ENCODE measurements at regions not wholly inside any gene's neighbourhood (a gene's known extent, or its start where the extent isn't known, plus 50 kb on each side); places are given as distances from the start of the nearest gene placed in this dataset.

GRCh38 chr14:29503903-29504302, 423.7 kb downstream of the PRKD1 start:
- no peaks in the 10 kb centered on the region for H3K36me3 ChIP-seq (ENCODE audit: control insufficient read depth, insufficient read depth, low read length)
- no peak overlapping the region for H3K4me3 ChIP-seq (ENCODE audit: insufficient read depth, low read depth, low read length)
- no peak overlapping the region for H2BK120ac ChIP-seq (ENCODE audit: low read depth, low read length)
- H4K5ac ChIP-seq (ENCODE audit: low read depth, low read length), result no peak overlapping the region
- H2BK20ac ChIP-seq (ENCODE audit: low read depth, low read length), result no peak overlapping the region
- no peaks in the 10 kb centered on the region for H3K9me1 ChIP-seq (ENCODE audit: insufficient read depth, low read length)
- H3K4me1 ChIP-seq (ENCODE audit: control insufficient read depth, insufficient read depth, low read length), result no peaks in the 10 kb centered on the region
- no peak overlapping the region for H3K23ac ChIP-seq (ENCODE audit: low read depth, low read length)
- no peak overlapping the region for H3K4me2 ChIP-seq (ENCODE audit: low read depth, low read length)
- no TSS peak for BruUV-seq (replicated peaks)
- no peak overlapping the region for H2AK5ac ChIP-seq (ENCODE audit: low read depth, low read length)
- H4K8ac ChIP-seq (ENCODE audit: low read depth in 2 of 2, low read length in 2 of 2), result no peak overlapping the region
- H3K18ac ChIP-seq (ENCODE audit: low read depth, low read length), result no peak overlapping the region
- POLR2A ChIA-PET (ENCODE audit: unreplicated experiment), result no interaction called here
- intact Hi-C loops (cut with micrococcal nuclease) (no loop called here), in situ Hi-C loops (cut with MboI; ENCODE audit: low sequenced_read_pairs) (no loop called here), dilution Hi-C loops (cut with HindIII; ENCODE audit: low sequenced_read_pairs, unreplicated experiment) (no loop called here)
- no peaks in the 10 kb centered on the region for H3K9me3 ChIP-seq (ENCODE audit: control insufficient read depth, insufficient read depth, low read length)
- H3K4ac ChIP-seq (ENCODE audit: low read depth, low read length), result no peak overlapping the region
- no peaks in the 10 kb centered on the region for H3K27me3 ChIP-seq (ENCODE audit: control insufficient read depth, insufficient read depth, low read length)
- H2BK15ac ChIP-seq (ENCODE audit: low read depth, low read length), result no peak overlapping the region
- no peaks in the 10 kb centered on the region for H3K79me1 ChIP-seq (ENCODE audit: low read depth in 1 of 2, low read length in 2 of 2)
- no peak overlapping the region for H2BK5ac ChIP-seq (ENCODE audit: low read depth, low read length, poor library complexity, severe bottlenecking)
- no peak overlapping the region for H2AK9ac ChIP-seq (replicated peaks; ENCODE audit: low read depth, low read length, poor library complexity)
- ATAC-seq (ENCODE audit: low read depth) (no peak), DNase-seq (no peak)
- H4K91ac ChIP-seq (ENCODE audit: insufficient read depth, low read depth, low read length), result no peak overlapping the region
- CTCF ChIA-PET, result no interaction called here
- H2AFZ ChIP-seq (replicated peaks; ENCODE audit: low read length, poor library complexity), result no peak overlapping the region
- no peak overlapping the region for H3K56ac ChIP-seq (ENCODE audit: extremely low read depth, insufficient read depth, low read length)
- H3K14ac ChIP-seq (replicated peaks; ENCODE audit: low read depth, low read length), result no peak overlapping the region
- no peak overlapping the region for H3K27ac ChIP-seq (ENCODE audit: insufficient read depth, low read length)
- H4K20me1 ChIP-seq (ENCODE audit: insufficient read depth, low read length), result no peaks in the 10 kb centered on the region
- no peak for TF ChIP-seq RFX5 (IDR thresholded peaks at IDR 0.05; ENCODE audit: low read depth, low read length)
- TF ChIP-seq POLR2A (IDR thresholded peaks at IDR 0.05; ENCODE audit: low read depth, low read length), result no peak
- no peak for TF ChIP-seq BHLHE40 (IDR thresholded peaks at IDR 0.05; ENCODE audit: low read depth, low read length)
- no peak for TF ChIP-seq FOS (IDR thresholded peaks at IDR 0.05; ENCODE audit: low read depth, low read length)
- TF ChIP-seq CHD1 (IDR thresholded peaks at IDR 0.05; ENCODE audit: low read depth, low read length), result no peak
- no peak for TF ChIP-seq SMC3 (IDR thresholded peaks at IDR 0.05; ENCODE audit: low read depth, low read length)
- no peak overlapping the region for H3K9ac ChIP-seq (ENCODE audit: low read depth, low read length)

All from IMR-90 (cell line).